ENCODE measurements at regions not wholly inside any gene's neighbourhood (a gene's known extent, or its start where the extent isn't known, plus 50 kb on each side); places are given as distances from the start of the nearest gene placed in this dataset.

- in situ Hi-C loops (cut with MboI): no loop called here
- ATAC-seq (no peak), FAIRE-seq (no peak), DNase-seq (ENCODE audit: low read depth, low spot score) (no peak)
- H3K79me2 ChIP-seq (ENCODE audit: control insufficient read depth, insufficient read depth, low read length): no peaks in the 10 kb centered on the region
- ChIA-PET CTCF (interaction anchor here (0.7 kb wide), 1 partner anchor 51 kb away, joined by 3 read pairs; no protein-coding TSS in a partner anchor), SMC1A (ENCODE audit: uncharacterized antibody, unreplicated experiment) (no interaction called here), RAD21 (ENCODE audit: unreplicated experiment) (no interaction called here), POLR2A (no interaction called here)
- H3K27ac ChIP-seq (ENCODE audit: control insufficient read depth, insufficient read depth): no peak overlapping the region
- intact Hi-C loops (cut with micrococcal nuclease; ENCODE audit: unreplicated experiment): no loop called here
- H3K4me1 ChIP-seq (ENCODE audit: control insufficient read depth, insufficient read depth, low read length): no peaks in the 10 kb centered on the region
- no peak overlapping the region for H3K4me3 ChIP-seq
- WGBS (ENCODE audit: insufficient coverage, insufficient replicate concordance, low lambda C conversion rate, missing lambda C conversion rate): 44% methylated on average over 9 of the region's 9 CpGs
- H2AFZ ChIP-seq (ENCODE audit: control insufficient read depth, low read depth, low read length): no peak overlapping the region
- H3K36me3 ChIP-seq (ENCODE audit: control insufficient read depth in 2 of 2, insufficient read depth in 2 of 2, low read length in 1 of 2): no peaks in the 10 kb centered on the region
- no peaks in the 10 kb centered on the region for H3K27me3 ChIP-seq (replicated peaks in 1 of 2; ENCODE audit: control insufficient read depth in 2 of 2, insufficient read depth in 2 of 2, low read length in 1 of 2)
- H3K9ac ChIP-seq (ENCODE audit: control insufficient read depth, insufficient read depth, low read length): no peak overlapping the region
- peaks cover 5% of the 10 kb centered on the region; the same call in 1 of the 3 replicates for H3K9me3 ChIP-seq (replicated peaks; ENCODE audit: control insufficient read depth, insufficient read depth, low read length)
- no TSS peak for BruUV-seq (replicated peaks)
- TF ChIP-seq SMAD5 (IDR thresholded peaks at IDR 0.05; ENCODE audit: low read depth) (no peak), EZH2 (IDR thresholded peaks at IDR 0.05; ENCODE audit: borderline replicate concordance, control insufficient read depth, low read depth, low read length) (no peak), HSF1 (IDR thresholded peaks at IDR 0.05; ENCODE audit: low read depth, low read length) (no peak), BCL3 (IDR thresholded peaks at IDR 0.05; ENCODE audit: borderline replicate concordance, insufficient read depth, low read depth, low read length, poor library complexity, severe bottlenecking) (no peak)
- H3K4me2 ChIP-seq (ENCODE audit: control insufficient read depth, insufficient read depth): no peak overlapping the region
- H4K20me1 ChIP-seq (ENCODE audit: control insufficient read depth, insufficient read depth): no peaks in the 10 kb centered on the region
Observed at GRCh38 chr6:168376120-168376519, 56.5 kb upstream of the DACT2 start.
